ENCODE measurements at regions not wholly inside any gene's neighbourhood (a gene's known extent, or its start where the extent isn't known, plus 50 kb on each side); places are given as distances from the start of the nearest gene placed in this dataset.

DNA sequence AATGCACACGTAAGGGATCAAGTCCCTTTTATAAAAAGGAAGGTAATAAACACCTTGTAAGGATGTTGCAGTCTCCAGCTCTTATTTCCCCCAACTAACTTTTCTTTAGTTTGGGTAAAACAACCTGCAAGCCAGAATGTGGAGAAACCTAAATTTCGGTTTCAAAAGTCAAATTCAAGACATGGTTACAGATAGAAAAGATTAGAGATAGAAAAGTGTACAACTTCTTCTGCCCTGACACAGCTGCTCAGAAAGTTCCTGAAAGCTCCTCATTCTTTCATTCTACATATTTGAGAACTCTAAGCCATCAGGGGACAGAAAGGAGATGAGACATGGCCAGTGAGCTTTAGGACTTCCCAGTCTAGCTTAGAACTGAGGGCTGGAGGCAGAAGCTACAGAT lies 574.9 kb downstream of the DIPK2A start:
- TF ChIP-seq, protein P1, sequence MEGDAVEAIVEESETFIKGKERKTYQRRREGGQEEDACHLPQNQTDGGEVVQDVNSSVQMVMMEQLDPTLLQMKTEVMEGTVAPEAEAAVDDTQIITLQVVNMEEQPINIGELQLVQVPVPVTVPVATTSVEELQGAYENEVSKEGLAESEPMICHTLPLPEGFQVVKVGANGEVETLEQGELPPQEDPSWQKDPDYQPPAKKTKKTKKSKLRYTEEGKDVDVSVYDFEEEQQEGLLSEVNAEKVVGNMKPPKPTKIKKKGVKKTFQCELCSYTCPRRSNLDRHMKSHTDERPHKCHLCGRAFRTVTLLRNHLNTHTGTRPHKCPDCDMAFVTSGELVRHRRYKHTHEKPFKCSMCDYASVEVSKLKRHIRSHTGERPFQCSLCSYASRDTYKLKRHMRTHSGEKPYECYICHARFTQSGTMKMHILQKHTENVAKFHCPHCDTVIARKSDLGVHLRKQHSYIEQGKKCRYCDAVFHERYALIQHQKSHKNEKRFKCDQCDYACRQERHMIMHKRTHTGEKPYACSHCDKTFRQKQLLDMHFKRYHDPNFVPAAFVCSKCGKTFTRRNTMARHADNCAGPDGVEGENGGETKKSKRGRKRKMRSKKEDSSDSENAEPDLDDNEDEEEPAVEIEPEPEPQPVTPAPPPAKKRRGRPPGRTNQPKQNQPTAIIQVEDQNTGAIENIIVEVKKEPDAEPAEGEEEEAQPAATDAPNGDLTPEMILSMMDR (conservative IDR thresholded peaks at IDR 0.05 in 1 of 2, IDR thresholded peaks at IDR 0.05 in 1 of 2; ENCODE audit: low read depth in 1 of 2, low read length in 2 of 2), result no peak
- no peak for TF ChIP-seq EZH2 (IDR thresholded peaks at IDR 0.05; ENCODE audit: low read length, missing control alignments)
